ENCODE measurements at regions not wholly inside any gene's neighbourhood (a gene's known extent, or its start where the extent isn't known, plus 50 kb on each side); places are given as distances from the start of the nearest gene placed in this dataset.

GRCh38 chr2:61722800-61723199 is 131.1 kb downstream of the FAM161A start:
- peaks cover 9% of the 10 kb centered on the region for H3K9me3 Mint-ChIP-seq
- H3K36me3 Mint-ChIP-seq, result no peaks in the 10 kb centered on the region
- TF ChIP-seq CTCF (conservative IDR thresholded peaks at IDR 0.05), result no peak
- DNase-seq (ENCODE audit: extremely low spot score, unreplicated experiment), result no peak
- no peak overlapping the region for H3K27ac Mint-ChIP-seq
- no peaks in the 10 kb centered on the region for H3K4me1 Mint-ChIP-seq (ENCODE audit: unreplicated experiment)
- peaks cover 3% of the 10 kb centered on the region for H3K27me3 Mint-ChIP-seq
- H3K4me3 Mint-ChIP-seq, result no peak overlapping the region

- H3K9me3 Mint-ChIP-seq, result peaks cover 9% of the 10 kb centered on the region
- no peak for TF ChIP-seq CTCF (conservative IDR thresholded peaks at IDR 0.05)
- no peaks in the 10 kb centered on the region for H3K27me3 Mint-ChIP-seq
- H3K27ac Mint-ChIP-seq, result no peak overlapping the region
- DNase-seq (ENCODE audit: extremely low spot score, unreplicated experiment), result no peak
- H3K4me3 Mint-ChIP-seq, result no peak overlapping the region
- no peaks in the 10 kb centered on the region for H3K4me1 Mint-ChIP-seq (ENCODE audit: unreplicated experiment)
- no peaks in the 10 kb centered on the region for H3K36me3 Mint-ChIP-seq
These were observed 131.5 kb downstream of the FAM161A start for GRCh38 chr2:61722318-61722717.

- no peak for DNase-seq (ENCODE audit: extremely low spot score, unreplicated experiment)
- Mint-ChIP-seq H3K4me1 (ENCODE audit: unreplicated experiment) (no peaks in the 10 kb centered on the region), H3K9me3 (peaks cover 5% of the 10 kb centered on the region), H3K27me3 (no peaks in the 10 kb centered on the region), H3K4me3 (no peak overlapping the region), H3K36me3 (no peaks in the 10 kb centered on the region), H3K27ac (no peak overlapping the region)
- no peak for TF ChIP-seq CTCF (conservative IDR thresholded peaks at IDR 0.05)
These were observed 132.5 kb downstream of the FAM161A start for GRCh38 chr2:61721382-61721781.

- no peaks in the 10 kb centered on the region for H3K4me1 Mint-ChIP-seq (ENCODE audit: unreplicated experiment)
- DNase-seq (ENCODE audit: extremely low spot score, unreplicated experiment), result no peak
- H3K27me3 Mint-ChIP-seq, result no peaks in the 10 kb centered on the region
- H3K36me3 Mint-ChIP-seq, result no peaks in the 10 kb centered on the region
- H3K9me3 Mint-ChIP-seq, result peaks cover 1% of the 10 kb centered on the region
- H3K27ac Mint-ChIP-seq, result no peak overlapping the region
- H3K4me3 Mint-ChIP-seq, result no peak overlapping the region
- no peak for TF ChIP-seq CTCF (conservative IDR thresholded peaks at IDR 0.05)
These were observed 132.9 kb downstream of the FAM161A start for GRCh38 chr2:61720911-61721310.

GRCh38 chr2:61718965-61719364 is 134.9 kb downstream of the FAM161A start:
- no peaks in the 10 kb centered on the region for H3K36me3 Mint-ChIP-seq
- H3K4me1 Mint-ChIP-seq (ENCODE audit: unreplicated experiment), result no peaks in the 10 kb centered on the region
- no peak overlapping the region for H3K27ac Mint-ChIP-seq

More at GRCh38 chr2:61718965-61719364, 134.9 kb downstream of the FAM161A start:
- Mint-ChIP-seq H3K9me3 (no peaks in the 10 kb centered on the region), H3K27me3 (no peaks in the 10 kb centered on the region), H3K4me3 (no peak overlapping the region)
- no peak for TF ChIP-seq CTCF (conservative IDR thresholded peaks at IDR 0.05)
- DNase-seq (ENCODE audit: extremely low spot score, unreplicated experiment), result no peak
